H1 (cell line): ENCODE measurements at regions not wholly inside any gene's neighbourhood (a gene's known extent, or its start where the extent isn't known, plus 50 kb on each side); places are given as distances from the start of the nearest gene placed in this dataset.

Source experiments
- CHD7 ChIP-seq: fragments of 300-600 bp; sonication (generic); IDR thresholded peaks from 2 replicates; pipeline ENCODE4 v1.7.1; 2012; ENCODE audit warnings: low read length, moderate library complexity, mild to moderate bottlenecking, inconsistent platforms; ENCODE audit not compliant: insufficient replicate concordance

- no peak for TF ChIP-seq CHD7
Observed at GRCh38 chr3:132979606-132980005, 58.6 kb upstream of the TMEM108 start (continued).
